RWPE2 (cell line): ENCODE measurements at regions not wholly inside any gene's neighbourhood (a gene's known extent, or its start where the extent isn't known, plus 50 kb on each side); places are given as distances from the start of the nearest gene placed in this dataset.

Experiments used
- ATAC-seq: fragments of 200-7000 bp; cut with Tn5 transposase; 3 replicates; pipeline ENCODE4 v1.9.1; 2021; ENCODE audit warnings: low read depth
- DNase-seq: peaks from one replicate; pipeline ENCODE4 v3.0.0-alpha.2; 2020; ENCODE audit warnings: low spot score
- H3K27ac ChIP-seq: fragments of 450-650 bp; 2 replicates; pipeline ENCODE4 v1.5.1; 2017; ENCODE audit warnings: mild to moderate bottlenecking; ENCODE audit not compliant: poor library complexity, severe bottlenecking
- H3K27me3 ChIP-seq: fragments of 250-450 bp; sonication (Bioruptor Pico); 2 replicates; pipeline ENCODE4 v1.5.1; 2021; ENCODE audit warnings: mild to moderate bottlenecking, moderate library complexity; ENCODE audit not compliant: insufficient read depth, poor library complexity, severe bottlenecking
- H3K36me3 ChIP-seq: fragments of 250-450 bp; sonication (Bioruptor Pico); 2 replicates; pipeline ENCODE4 v1.5.1; 2020; ENCODE audit warnings: low read depth, mild to moderate bottlenecking, moderate library complexity
- H3K4me1 ChIP-seq: fragments of 250-450 bp; sonication (Bioruptor Pico); 2 replicates; pipeline ENCODE4 v1.5.1; 2021; ENCODE audit warnings: mild to moderate bottlenecking, moderate library complexity; ENCODE audit not compliant: insufficient read depth, poor library complexity, severe bottlenecking
- H3K4me3 ChIP-seq: fragments of 250-450 bp; sonication (Bioruptor Pico); 2 replicates; pipeline ENCODE4 v1.5.1; 2021; ENCODE audit warnings: mild to moderate bottlenecking, moderate library complexity; ENCODE audit not compliant: severe bottlenecking
- H3K9me3 ChIP-seq: fragments of 250-450 bp; sonication (Bioruptor Pico); 2 replicates; pipeline ENCODE4 v1.5.1; 2021; ENCODE audit warnings: mild to moderate bottlenecking, moderate library complexity; ENCODE audit not compliant: severe bottlenecking
- TF ChIP-seq, protein P1 (sequence below): fragments of 450-650 bp; IDR thresholded peaks from one replicate; pipeline ENCODE4 v1.5.1; 2017; ENCODE audit warnings: mild to moderate bottlenecking, moderate library complexity; ENCODE audit not compliant: poor library complexity, severe bottlenecking

DNA sequence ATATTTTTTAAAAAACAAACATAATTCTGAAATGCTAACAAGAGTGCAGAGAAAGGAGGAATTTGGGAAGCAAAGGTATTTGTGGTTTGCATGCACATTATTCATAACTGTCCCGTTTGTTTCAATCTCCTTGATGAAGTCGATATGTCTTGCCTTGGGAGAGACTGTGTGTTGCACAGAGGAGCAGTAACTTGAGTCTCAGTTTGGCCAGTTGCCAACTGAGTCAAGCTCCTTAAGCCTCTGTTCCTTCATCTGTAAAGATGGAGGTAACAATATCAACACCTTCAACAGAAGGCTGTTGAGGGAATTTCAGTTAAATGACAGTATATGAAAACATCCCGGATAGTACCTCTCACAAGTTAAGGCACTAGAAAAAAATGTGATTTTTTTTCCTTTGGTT lies 226.2 kb downstream of the ASXL3 start:
- peak; percentile 93 for ATAC-seq
- no peak for DNase-seq
- TF ChIP-seq, protein P1, sequence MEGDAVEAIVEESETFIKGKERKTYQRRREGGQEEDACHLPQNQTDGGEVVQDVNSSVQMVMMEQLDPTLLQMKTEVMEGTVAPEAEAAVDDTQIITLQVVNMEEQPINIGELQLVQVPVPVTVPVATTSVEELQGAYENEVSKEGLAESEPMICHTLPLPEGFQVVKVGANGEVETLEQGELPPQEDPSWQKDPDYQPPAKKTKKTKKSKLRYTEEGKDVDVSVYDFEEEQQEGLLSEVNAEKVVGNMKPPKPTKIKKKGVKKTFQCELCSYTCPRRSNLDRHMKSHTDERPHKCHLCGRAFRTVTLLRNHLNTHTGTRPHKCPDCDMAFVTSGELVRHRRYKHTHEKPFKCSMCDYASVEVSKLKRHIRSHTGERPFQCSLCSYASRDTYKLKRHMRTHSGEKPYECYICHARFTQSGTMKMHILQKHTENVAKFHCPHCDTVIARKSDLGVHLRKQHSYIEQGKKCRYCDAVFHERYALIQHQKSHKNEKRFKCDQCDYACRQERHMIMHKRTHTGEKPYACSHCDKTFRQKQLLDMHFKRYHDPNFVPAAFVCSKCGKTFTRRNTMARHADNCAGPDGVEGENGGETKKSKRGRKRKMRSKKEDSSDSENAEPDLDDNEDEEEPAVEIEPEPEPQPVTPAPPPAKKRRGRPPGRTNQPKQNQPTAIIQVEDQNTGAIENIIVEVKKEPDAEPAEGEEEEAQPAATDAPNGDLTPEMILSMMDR, result no peak

DNA sequence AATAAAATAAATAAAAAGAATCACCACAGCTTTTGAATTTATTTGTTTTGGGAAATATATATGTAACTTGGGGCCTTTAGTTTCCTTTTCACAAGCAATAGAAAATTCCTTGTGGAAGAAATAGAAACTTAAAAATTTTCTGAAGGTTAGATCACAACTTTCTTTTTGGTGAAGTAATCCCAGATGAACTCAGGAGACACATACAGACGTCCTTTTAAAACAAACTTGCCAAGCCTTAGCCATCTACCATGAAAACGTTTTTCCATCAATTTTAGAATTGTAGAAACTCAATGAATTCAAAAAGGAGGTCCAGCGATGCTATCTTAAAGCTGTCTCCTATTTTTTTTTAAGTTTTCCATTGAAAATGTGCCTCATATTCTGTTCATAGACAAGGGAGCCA lies 225.6 kb downstream of the ASXL3 start:
- no peak overlapping the region for H3K4me3 ChIP-seq
- ATAC-seq (no peak), DNase-seq (no peak)
- peaks cover 7% of the 10 kb centered on the region for H3K4me1 ChIP-seq
- no peaks in the 10 kb centered on the region for H3K36me3 ChIP-seq
- no peaks in the 10 kb centered on the region for H3K27me3 ChIP-seq
- TF ChIP-seq, protein P1, result no peak
- H3K9me3 ChIP-seq, result no peaks in the 10 kb centered on the region
- no peak overlapping the region for H3K27ac ChIP-seq

More for the DNA sequence above, 226.2 kb downstream of the ASXL3 start:
- H3K4me3 ChIP-seq, result no peak overlapping the region
- H3K36me3 ChIP-seq, result no peaks in the 10 kb centered on the region
- peaks cover 7% of the 10 kb centered on the region for H3K4me1 ChIP-seq
- no peak overlapping the region for H3K27ac ChIP-seq
- no peaks in the 10 kb centered on the region for H3K27me3 ChIP-seq
- H3K9me3 ChIP-seq, result no peaks in the 10 kb centered on the region

GRCh38 chr18:33802955-33803354 lies 224.9 kb downstream of the ASXL3 start:
- TF ChIP-seq, protein P1, result no peak
- H3K36me3 ChIP-seq, result no peaks in the 10 kb centered on the region
- ATAC-seq, result peak; percentile 36; the same call in 2 of the 3 replicates

More at GRCh38 chr18:33802955-33803354, 224.9 kb downstream of the ASXL3 start:
- no peaks in the 10 kb centered on the region for H3K27me3 ChIP-seq
- H3K27ac ChIP-seq, result no peak overlapping the region
- no peak for DNase-seq
- no peak overlapping the region for H3K4me3 ChIP-seq
- H3K4me1 ChIP-seq, result peaks cover 7% of the 10 kb centered on the region
- no peaks in the 10 kb centered on the region for H3K9me3 ChIP-seq
